Activated T-cell treated with anti-CD3 and anti-CD28 coated beads, Interleukin-2, amount 50 U/mL, for 48 hours (primary cell): ENCODE measurements at regions not wholly inside any gene's neighbourhood (a gene's known extent, or its start where the extent isn't known, plus 50 kb on each side); places are given as distances from the start of the nearest gene placed in this dataset.

Experiments used
- DNase-seq, 2 experiments: peaks; one replicate each; pipeline ENCODE4 v3.0.0-alpha.2; 2020

DNA sequence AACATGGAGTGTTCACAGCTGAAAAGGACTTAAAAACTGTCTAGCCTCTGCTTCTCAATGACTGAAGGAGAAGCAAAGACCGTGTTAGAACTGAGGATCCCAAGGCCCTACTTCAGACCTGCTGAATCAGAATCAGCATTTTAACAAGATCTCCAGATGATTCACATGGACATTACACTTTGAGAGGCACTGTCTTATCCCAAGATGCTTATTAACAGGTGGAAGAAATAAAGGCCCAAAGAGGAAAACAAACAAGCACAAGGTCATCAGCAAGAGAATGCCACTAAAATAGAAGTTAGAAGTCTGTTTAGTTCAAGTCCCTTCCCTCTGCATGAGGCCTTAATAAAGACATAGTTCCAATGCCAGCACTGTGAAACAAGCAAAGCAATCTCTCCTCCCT, 191.4 kb upstream of the BCL6 start:
- DNase-seq = no peak

DNA sequence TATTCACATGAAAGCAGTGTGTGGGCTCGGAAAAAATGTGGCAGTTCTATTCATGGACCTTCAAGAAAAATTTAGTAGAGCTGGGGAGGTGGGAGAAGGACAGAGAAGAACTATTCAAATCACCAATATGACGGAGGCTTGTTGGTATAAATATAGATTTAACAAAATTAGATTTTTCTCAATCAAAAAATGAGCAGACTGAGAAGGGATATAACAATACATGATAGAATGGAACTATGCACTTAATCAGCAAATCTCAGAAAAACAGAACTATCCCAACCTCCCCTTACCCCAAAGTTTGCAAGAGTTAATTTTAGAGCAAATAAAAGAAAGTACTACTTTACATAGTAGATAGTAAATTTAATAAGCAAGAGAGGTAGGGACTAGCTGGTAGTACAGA, 194.6 kb upstream of the BCL6 start:
- DNase-seq = no peak

DNA sequence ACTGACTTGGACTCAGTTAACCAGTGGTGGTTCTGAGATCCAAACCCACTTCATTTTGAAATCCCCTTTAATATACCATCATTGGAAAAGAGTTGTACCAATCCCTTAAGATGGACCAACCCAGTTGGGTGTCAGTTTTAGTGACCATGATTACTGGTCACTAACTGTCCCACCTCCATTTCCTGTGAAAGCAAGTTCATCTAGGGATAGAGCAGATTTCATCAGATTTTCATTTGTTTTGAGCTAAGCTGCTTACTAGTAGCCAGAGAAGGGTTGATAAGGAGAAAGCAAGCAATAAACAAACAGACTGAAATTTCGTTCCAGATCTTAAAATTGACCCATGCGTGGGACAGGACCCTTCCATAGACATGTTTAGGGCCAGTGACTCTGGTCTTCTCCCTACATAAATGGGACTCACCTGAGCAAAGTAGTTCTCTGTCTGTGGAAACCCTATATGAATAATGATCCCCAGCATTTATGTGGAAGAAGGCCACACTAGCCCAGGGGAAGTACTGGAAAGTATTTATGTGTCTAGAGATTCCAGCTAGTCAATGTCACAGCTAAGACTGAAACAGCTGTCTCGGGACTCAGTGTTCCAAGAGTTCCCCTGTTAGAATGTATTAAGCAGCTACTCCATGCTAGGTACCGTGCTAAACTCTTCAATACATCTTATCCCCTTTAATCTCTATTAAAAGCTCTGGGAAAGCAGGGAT, 196.0 kb upstream of the BCL6 start:
- no peak for DNase-seq

DNA sequence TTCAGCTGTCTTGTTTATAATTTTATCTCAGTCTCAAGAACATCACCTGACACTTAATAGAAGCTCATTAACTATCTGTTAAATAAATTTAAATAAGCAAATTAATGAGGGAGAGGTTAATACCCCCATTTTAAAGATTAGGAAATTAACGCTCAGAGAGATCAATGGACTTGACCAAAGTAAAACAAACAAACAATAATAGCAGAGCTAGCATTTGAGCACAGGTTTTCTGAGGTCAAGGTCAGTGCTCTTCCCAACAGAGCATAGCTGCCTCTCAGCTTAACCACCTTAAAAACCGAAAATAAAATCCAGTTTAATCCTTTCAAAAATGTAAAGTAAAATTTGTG, 196.6 kb upstream of the BCL6 start:
- no peak for DNase-seq

- no peak for DNase-seq
Measured at GRCh38 chr3:187942658-187943241, 197.5 kb upstream of the BCL6 start.

DNA sequence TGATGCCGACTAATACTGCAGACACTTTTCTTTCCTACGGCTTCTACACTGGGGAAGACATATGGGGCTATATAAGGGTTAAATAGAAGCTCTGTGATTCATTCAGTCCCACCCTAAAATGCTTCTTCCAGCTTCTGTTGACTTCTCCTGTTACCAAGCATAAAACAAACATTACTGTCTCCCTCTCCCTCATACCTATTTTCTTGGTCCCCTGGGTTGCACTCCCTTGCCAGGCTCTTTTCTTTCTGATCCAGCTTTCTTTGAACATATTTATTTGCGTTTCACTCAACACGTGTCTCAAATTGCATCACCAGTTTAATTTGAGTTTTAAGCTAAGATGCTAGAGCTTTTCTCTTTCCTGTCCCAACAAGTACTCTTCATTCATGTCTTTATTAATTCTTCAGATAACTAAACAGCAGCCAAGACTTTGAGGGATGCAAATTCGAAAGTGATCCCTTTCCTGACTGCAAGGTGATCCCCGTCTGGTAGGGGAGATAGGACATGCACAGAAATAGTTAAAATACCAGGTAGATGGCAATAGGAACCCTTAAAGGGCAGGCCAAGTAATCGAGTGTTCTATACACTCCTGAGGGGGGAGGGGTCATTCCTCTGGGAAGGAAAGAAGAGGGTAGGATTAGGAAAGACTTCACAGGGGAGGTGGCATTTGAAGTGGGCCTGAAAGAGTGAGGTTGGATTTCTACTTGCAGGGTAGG, 198.6 kb upstream of the BCL6 start:
- DNase-seq = no peak

GRCh38 chr3:187944390-187945179, 199.3 kb upstream of the BCL6 start:
- DNase-seq = no peak

DNA sequence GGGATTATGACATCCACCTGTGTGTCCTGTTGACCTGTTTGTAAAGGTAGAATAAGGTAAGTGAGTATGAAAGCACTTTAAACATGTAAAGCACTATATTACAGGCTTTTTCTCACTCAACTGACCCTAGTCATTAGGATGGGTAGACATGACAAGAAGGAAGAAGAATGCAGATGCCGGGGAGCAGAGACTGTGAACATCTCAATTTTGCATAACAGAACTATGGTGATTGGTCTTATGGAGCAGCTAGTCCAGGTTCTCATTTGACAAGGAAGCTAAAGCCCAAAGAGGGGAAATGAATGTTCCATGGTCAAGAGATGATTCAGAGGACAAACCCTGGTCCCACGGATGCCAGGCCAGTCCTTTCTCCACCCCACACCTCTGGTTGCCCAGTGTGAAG, 200.1 kb upstream of the BCL6 start:
- DNase-seq = no peak

GRCh38 chr3:187946163-187946691, 201.0 kb upstream of the BCL6 start:
- no peak for DNase-seq

DNA sequence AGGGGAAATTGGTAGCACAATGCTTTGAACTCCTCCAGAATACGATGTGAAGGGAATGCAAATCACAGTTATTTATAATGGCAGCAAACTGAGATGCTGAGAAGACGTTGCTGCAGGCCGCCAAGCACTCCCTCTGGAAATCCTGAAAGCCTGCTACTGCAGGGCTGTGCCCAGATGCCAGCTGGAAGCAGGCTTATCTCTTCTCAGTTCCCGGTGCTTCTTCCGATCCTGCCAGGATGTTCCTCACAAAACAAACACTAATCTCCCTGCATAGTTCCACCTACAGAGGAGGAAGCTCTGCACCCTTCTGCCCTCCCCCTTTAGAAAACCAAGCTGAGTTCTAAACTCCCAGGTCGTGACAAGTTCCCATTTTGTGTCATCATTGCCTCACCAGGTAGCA, 201.7 kb upstream of the BCL6 start:
- DNase-seq = no peak

GRCh38 chr3:187947927-187948682, 202.8 kb upstream of the BCL6 start:
- DNase-seq = no peak

DNA sequence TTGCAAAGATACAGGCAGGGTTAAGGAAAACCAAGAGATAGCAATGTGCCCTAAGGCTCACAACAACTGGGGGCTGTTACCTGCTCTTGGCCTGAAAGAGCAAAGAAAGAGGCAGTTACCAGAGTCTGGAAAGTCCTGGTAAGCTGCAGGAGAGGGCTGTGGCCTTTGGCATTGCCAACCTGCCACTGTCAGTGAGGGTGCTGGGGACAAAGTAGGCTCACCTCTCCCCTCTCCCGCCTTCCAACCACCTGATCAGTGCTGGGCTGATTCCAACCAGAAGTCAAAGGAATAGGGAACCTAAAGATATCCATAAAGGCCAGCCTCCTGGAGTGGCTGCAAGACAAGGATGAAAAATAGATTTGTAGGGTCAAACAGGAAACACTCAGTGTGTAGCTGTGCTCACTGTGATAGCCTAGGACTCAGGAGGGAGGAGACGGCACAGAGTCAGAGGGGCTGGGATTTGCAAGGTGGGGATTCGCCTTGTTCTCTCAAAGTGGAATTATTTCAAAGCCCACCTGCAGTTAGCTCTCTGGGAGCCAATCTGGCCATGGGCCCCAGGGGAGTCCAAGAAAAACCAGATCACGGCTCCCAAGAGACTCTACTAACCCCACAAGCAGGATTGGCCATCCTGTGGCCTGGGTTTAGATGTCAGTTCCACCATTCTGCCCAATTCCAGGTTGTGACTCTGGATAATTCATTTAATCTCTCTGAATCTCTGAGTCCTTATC, 204.0 kb upstream of the BCL6 start:
- DNase-seq = no peak

- no peak for DNase-seq
Measured at GRCh38 chr3:187950671-187951070, 203.3 kb upstream of the LPP start.

GRCh38 chr3:187951452-187952190, 202.3 kb upstream of the LPP start:
- no peak for DNase-seq

DNA sequence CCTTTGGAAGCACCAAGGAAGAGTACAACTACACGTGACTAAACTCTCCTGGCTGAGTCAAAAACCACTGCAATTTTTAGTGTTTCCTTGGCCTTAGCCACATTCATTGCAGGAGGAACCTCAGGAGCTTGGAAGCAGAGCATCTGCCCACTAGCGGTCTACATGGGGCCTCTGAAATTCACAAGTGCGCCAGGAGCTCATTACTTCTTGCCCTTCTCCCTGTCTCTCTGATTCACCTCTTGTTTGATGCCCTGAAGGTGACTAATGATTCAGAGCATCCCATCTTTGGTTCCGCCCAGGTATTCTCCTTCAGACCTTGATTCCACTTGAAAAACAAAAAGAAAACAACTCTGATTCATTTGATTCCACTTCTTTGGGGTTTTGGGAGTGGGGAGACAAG, 201.1 kb upstream of the LPP start:
- DNase-seq = no peak

DNA sequence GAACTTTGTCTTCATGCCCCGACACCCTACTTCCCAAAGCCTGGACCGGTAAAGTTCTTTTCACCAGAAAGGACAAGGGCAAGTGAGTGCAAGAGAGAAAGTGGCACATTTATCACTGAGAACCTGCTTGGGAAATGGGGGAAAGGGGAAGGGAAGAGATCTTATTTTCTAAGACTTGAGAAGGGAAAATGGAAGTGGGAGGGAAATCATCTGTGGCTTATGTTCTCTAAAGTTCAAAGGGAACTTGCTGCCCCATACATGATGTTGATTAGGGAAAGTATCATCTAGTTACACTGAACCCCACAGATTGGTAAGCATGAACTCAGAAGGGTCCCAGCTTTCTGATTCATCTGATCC, 199.5 kb upstream of the LPP start:
- no peak for DNase-seq

DNA sequence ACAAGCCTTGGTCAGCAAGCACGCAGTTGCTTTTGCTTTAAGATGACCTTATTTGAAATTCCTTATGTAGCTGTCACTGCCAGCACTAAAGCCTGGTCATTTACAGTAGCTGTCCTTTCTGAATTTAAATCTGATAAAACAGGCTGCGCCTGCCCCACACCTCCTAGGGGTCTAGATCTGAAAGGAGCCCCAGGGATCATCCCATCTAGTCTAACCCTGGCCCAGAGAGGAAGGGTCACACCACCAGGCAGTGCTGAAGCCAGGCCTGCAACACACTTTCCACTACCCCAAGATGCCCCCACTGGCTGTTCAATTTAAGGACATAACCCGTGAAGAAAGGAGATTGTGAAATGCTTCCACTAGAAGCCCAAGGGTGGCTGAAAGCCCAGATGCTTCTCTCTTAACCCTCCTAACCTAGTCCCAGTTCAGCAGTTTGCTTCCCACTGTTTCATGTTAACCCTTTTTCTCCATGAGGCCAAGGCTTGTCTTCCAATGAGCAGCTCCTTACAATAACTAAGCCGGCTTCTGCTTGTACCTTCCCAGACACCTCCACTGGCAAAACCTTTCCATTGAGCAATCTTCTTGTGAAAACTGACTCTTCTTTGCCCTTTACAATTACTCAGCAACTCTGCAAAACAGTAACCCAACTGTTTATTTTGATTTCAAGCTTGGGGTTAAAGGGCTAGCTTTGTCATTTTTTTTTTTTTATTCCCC, 198.9 kb upstream of the LPP start:
- DNase-seq = no peak

- DNase-seq = no peak
Measured at GRCh38 chr3:187955587-187955952, 198.4 kb upstream of the LPP start.

- peak in 1 of 2 experiments; percentile 37 for DNase-seq
Measured at GRCh38 chr3:187957165-187957581, 196.8 kb upstream of the LPP start.

DNA sequence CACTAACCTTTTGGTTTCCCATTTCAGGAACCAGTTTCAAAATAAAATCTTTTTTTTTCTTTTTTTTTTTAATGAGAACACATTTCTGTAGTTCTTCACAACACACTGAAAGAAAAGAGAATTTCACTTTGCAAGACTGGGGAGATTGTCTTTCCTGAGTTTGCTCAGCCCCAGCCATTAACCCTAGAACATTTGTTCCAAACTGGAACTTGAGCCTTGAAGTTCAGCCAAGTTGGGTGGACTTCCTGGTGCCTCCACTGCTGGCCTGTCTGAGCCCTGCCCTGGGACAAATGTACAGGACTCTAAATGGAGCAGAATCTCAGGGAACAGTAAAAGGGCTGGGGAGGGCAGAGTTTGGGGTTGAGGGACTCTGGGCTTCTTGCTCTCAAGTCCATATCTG, 196.4 kb upstream of the LPP start:
- DNase-seq = no peak
